ENCODE measurements at regions not wholly inside any gene's neighbourhood (a gene's known extent, or its start where the extent isn't known, plus 50 kb on each side); places are given as distances from the start of the nearest gene placed in this dataset.

GRCh38 chr5:42020788-42021530 lies 95.9 kb downstream of the FBXO4 start:
- no peak overlapping the region for H3K4me3 ChIP-seq (ENCODE audit: low read length)
- no peak for TF ChIP-seq CTCF (IDR thresholded peaks at IDR 0.05; ENCODE audit: insufficient read depth, low read depth, low read length, missing control alignments)
- peak; percentile 26 for DNase-seq (ENCODE audit: low read depth)

- H3K4me3 ChIP-seq (ENCODE audit: low read length) = no peak overlapping the region
- DNase-seq (ENCODE audit: low read depth) = no peak
These were observed 96.8 kb downstream of the FBXO4 start for GRCh38 chr5:42021923-42022322.

GRCh38 chr5:42022383-42022972 lies 97.4 kb downstream of the FBXO4 start:
- DNase-seq (ENCODE audit: low read depth) = no peak
- no peak overlapping the region for H3K4me3 ChIP-seq (ENCODE audit: low read length)
- TF ChIP-seq CTCF (IDR thresholded peaks at IDR 0.05; ENCODE audit: insufficient read depth, low read depth, low read length, missing control alignments) = no peak

More at GRCh38 chr5:42021923-42022322, 96.8 kb downstream of the FBXO4 start:
- TF ChIP-seq CTCF (IDR thresholded peaks at IDR 0.05; ENCODE audit: insufficient read depth, low read depth, low read length, missing control alignments) = no peak

- DNase-seq (ENCODE audit: low read depth) = no peak
- no peak overlapping the region for H3K4me3 ChIP-seq (ENCODE audit: low read length)
- no peak for TF ChIP-seq CTCF (IDR thresholded peaks at IDR 0.05; ENCODE audit: insufficient read depth, low read depth, low read length, missing control alignments)
These were observed 101.4 kb downstream of the FBXO4 start for GRCh38 chr5:42026446-42026845.

GRCh38 chr5:42032137-42032536 lies 107.1 kb downstream of the FBXO4 start:
- DNase-seq (ENCODE audit: low read depth) = no peak
- no peak for TF ChIP-seq CTCF (IDR thresholded peaks at IDR 0.05; ENCODE audit: insufficient read depth, low read depth, low read length, missing control alignments)
- no peak overlapping the region for H3K4me3 ChIP-seq (ENCODE audit: low read length)

- no peak overlapping the region for H3K4me3 ChIP-seq (ENCODE audit: low read length)
- DNase-seq (ENCODE audit: low read depth) = no peak
- no peak for TF ChIP-seq CTCF (IDR thresholded peaks at IDR 0.05; ENCODE audit: insufficient read depth, low read depth, low read length, missing control alignments)
These were observed 110.4 kb downstream of the FBXO4 start for GRCh38 chr5:42035526-42035925.

- no peak overlapping the region for H3K4me3 ChIP-seq (ENCODE audit: low read length)
- TF ChIP-seq CTCF (IDR thresholded peaks at IDR 0.05; ENCODE audit: insufficient read depth, low read depth, low read length, missing control alignments) = no peak
- no peak for DNase-seq (ENCODE audit: low read depth)
These were observed 111.3 kb downstream of the FBXO4 start for GRCh38 chr5:42036379-42036778.
